K562 (cell line): ENCODE measurements at regions not wholly inside any gene's neighbourhood (a gene's known extent, or its start where the extent isn't known, plus 50 kb on each side); places are given as distances from the start of the nearest gene placed in this dataset.

Experiments
- ATAC-seq: fragments of 200-7000 bp; cut with Tn5 transposase; 3 replicates; pipeline ENCODE4 v1.9.1; 2020; ENCODE audit warnings: moderate library complexity
- BruUV-seq: library from RNA; stranded (reverse); fragments of 400-500 nt; replicated peaks from 2 replicates; lab custom pipeline; 2021; lab: Mats Ljungman, UMichigan
- CTCF ChIA-PET: fragments of 300-600 bp; formaldehyde crosslinking; extraction: SDS; loops from one replicate; lab custom pipeline; 2021; ENCODE audit warnings: low intra/inter-chr PET ratio; lab: Yijun Ruan, JAX
- POLR2A ChIA-PET: fragments of 300-600, 350-650 bp; sonication (Branson Sonifier 250); formaldehyde crosslinking; extraction: SDS; loops from one replicate; lab custom pipeline; 2021; ENCODE audit warnings: antibody characterized with exemption, inconsistent platforms; lab: Yijun Ruan, JAX
- DNase-seq, 4 experiments: peaks; one replicate each; pipeline versions ENCODE4 v3.0.0 to v3.0.0-alpha.2; 2011 to 2018; ENCODE audit warnings: low spot score in 3 of 4, mixed read lengths in 3 of 4; ENCODE audit errors: extremely low read depth in 1 of 4
- FAIRE-seq: peaks from 2 replicates; lab custom pipeline; 2011; peaks lifted over from hg19 to GRCh38; lab: Jason Lieb, UNC
- H2AFZ ChIP-seq: 2 replicates; pipeline ENCODE4 v1.6.0; 2011; ENCODE audit warnings: low read depth, low read length, control low read depth, inconsistent platforms
- H3K27ac ChIP-seq: fragments of 200-600 bp; 3 replicates; pipeline ENCODE4 v1.8.0; 2011; ENCODE audit warnings: low read depth, mild to moderate bottlenecking, control low read depth, inconsistent platforms, low read length, moderate library complexity, mixed read lengths; ENCODE audit errors: extremely low read depth
- H3K27me3 ChIP-seq, 2 experiments: fragments of 300-600 bp in 1 of 2; 2 replicates in 1 of 2; 3 replicates in 1 of 2; pipeline versions ENCODE4 v1.6.0 to v1.8.0; 2011; ENCODE audit warnings: inconsistent platforms in 2 of 2, low read length in 2 of 2, mild to moderate bottlenecking in 1 of 2, mixed read lengths in 1 of 2, moderate library complexity in 1 of 2; ENCODE audit not compliant: control insufficient read depth in 2 of 2, insufficient read depth in 2 of 2
- H3K36me3 ChIP-seq: fragments of 300-600 bp; 3 replicates; pipeline ENCODE4 v1.8.0; 2011; ENCODE audit warnings: mild to moderate bottlenecking, low read length, inconsistent platforms; ENCODE audit not compliant: control insufficient read depth, insufficient read depth
- H3K4me1 ChIP-seq, 2 experiments: fragments of 200-600 bp in 1 of 2; replicated peaks in 1 of 2; 2 replicates in 1 of 2; 3 replicates in 1 of 2; pipeline versions ENCODE4 v1.5.1 to v1.8.0; 2011; ENCODE audit warnings: inconsistent platforms in 2 of 2, low read length in 2 of 2, mild to moderate bottlenecking in 1 of 2, mixed read lengths in 1 of 2, moderate library complexity in 1 of 2; ENCODE audit not compliant: control insufficient read depth in 2 of 2, insufficient read depth in 2 of 2
- H3K4me2 ChIP-seq: 2 replicates; pipeline ENCODE4 v1.6.1; 2011; ENCODE audit warnings: low read length, control low read depth, inconsistent platforms, mixed read lengths; ENCODE audit not compliant: insufficient read depth
- H3K4me3 ChIP-seq: fragments of 200-600 bp; sonication (generic), shearing (Covaris generic); 2 replicates; pipeline ENCODE4 v1.5.1; 2016; ENCODE audit warnings: control low read depth, inconsistent platforms
- H3K79me2 ChIP-seq: fragments of 200-600 bp; 3 replicates; pipeline ENCODE4 v1.8.0; 2011; ENCODE audit warnings: low read length, inconsistent platforms; ENCODE audit not compliant: control insufficient read depth, insufficient read depth
- H3K9ac ChIP-seq, 2 experiments: 2 replicates each; pipeline versions ENCODE4 v1.6.0 to v1.6.1; 2011; ENCODE audit warnings: low read depth in 2 of 2, low read length in 2 of 2, control low read depth in 1 of 2, inconsistent platforms in 1 of 2, mild to moderate bottlenecking in 1 of 2, mixed read lengths in 1 of 2; ENCODE audit not compliant: insufficient read depth in 1 of 2
- H3K9me1 ChIP-seq: one replicate; pipeline ENCODE4 v1.6.0; 2011; ENCODE audit warnings: inconsistent platforms, mild to moderate bottlenecking, low read length, moderate library complexity; ENCODE audit not compliant: control insufficient read depth, insufficient read depth
- H3K9me3 ChIP-seq: replicated peaks from 2 replicates; pipeline ENCODE4 v1.5.1; 2011; ENCODE audit warnings: low read depth, low read length, inconsistent platforms; ENCODE audit not compliant: control insufficient read depth, insufficient read depth
- H4K20me1 ChIP-seq: replicated peaks from 2 replicates; pipeline ENCODE4 v1.6.1; 2011; ENCODE audit warnings: low read length, inconsistent platforms, mixed read lengths; ENCODE audit not compliant: control insufficient read depth, insufficient read depth
- BCL6 ChIP-seq: fragments of 250-450 bp; sonication (Bioruptor Pico); IDR thresholded peaks from 2 replicates; pipeline ENCODE4 v1.4.0; 2020
- BRD9 ChIP-seq: fragments of 450-650 bp; IDR thresholded peaks from 2 replicates; pipeline ENCODE4 v1.6.1; 2018; ENCODE audit warnings: low read depth; ENCODE audit not compliant: partially characterized antibody
- EGR1 ChIP-seq: fragments of 450-650 bp; conservative IDR thresholded peaks from 2 replicates; pipeline ENCODE4 v1.6.1; 2017; ENCODE audit warnings: mild to moderate bottlenecking
- FOSL1 ChIP-seq: fragments of 200-800 bp; sonication (Bioruptor generic); conservative IDR thresholded peaks from 2 replicates; pipeline ENCODE4 v1.6.1; 2016; ENCODE audit warnings: missing genetic modification characterization, missing compliant biosample characterization
- HNRNPL ChIP-seq: fragments of 200-400 bp; formaldehyde crosslinking; IDR thresholded peaks from 2 replicates; pipeline ENCODE4 v1.6.1; 2017; ENCODE audit warnings: low read depth, mild to moderate bottlenecking, low read length
- JUND ChIP-seq, 2 experiments: IDR thresholded peaks; 2 replicates in 1 of 2; 3 replicates in 1 of 2; pipeline ENCODE4 v1.6.1; 2011; ENCODE audit warnings: borderline replicate concordance in 2 of 2, low read depth in 2 of 2, low read length in 2 of 2, improper control_type of control experiment in 1 of 2, missing biosample characterization in 1 of 2, missing genetic modification characterization in 1 of 2, missing genetic modification reagents in 1 of 2
- MBD2 ChIP-seq: sonication (generic); IDR thresholded peaks from 2 replicates; pipeline ENCODE4 v1.6.1; 2016; ENCODE audit warnings: low read depth, borderline replicate concordance
- POLR2H ChIP-seq: IDR thresholded peaks from 2 replicates; pipeline ENCODE4 v1.6.1; 2016; ENCODE audit warnings: missing genetic modification characterization, low read depth, mild to moderate bottlenecking, control low read depth, missing compliant biosample characterization, moderate library complexity
- ZFP1 ChIP-seq: fragments of 450-650 bp; formaldehyde crosslinking; IDR thresholded peaks from 2 replicates; pipeline ENCODE4 v1.4.0; 2020; ENCODE audit warnings: mild to moderate bottlenecking, mixed read lengths
- WGBS: fragments of 100-300 bp; shearing (Covaris generic); methylation state at CpG from one replicate; pipeline ENCODE4 v1.1.6; 2016; ENCODE audit warnings: low coverage, mixed read lengths; ENCODE audit not compliant: insufficient coverage; ENCODE audit errors: missing lambda C conversion rate; 5-methylcytosine and 5-hydroxymethylcytosine counted together
- in situ Hi-C: fragments of 300-500 bp; cut with MboI; formaldehyde crosslinking; loops from 4 replicates; pipeline ENCODE4 v1.15.0; 2018; ENCODE audit warnings: inconsistent platforms, mixed read lengths
- intact Hi-C: fragments of 100-400 bp; cut with micrococcal nuclease; formaldehyde crosslinking; loops from 2 replicates; pipeline ENCODE4 v1.14.2; 2022
- TF ChIP-seq, protein P1 (sequence below), 3 experiments: IDR thresholded peaks in 2 of 3; conservative IDR thresholded peaks in 1 of 3; 2 replicates each; pipeline ENCODE4 v1.5.1; 2011 to 2012; ENCODE audit warnings: low read length in 3 of 3, mild to moderate bottlenecking in 3 of 3, control low read depth in 2 of 3, improper control_type of control experiment in 1 of 3, inconsistent platforms in 1 of 3, low read depth in 1 of 3, mixed read lengths in 1 of 3, moderate library complexity in 1 of 3; ENCODE audit not compliant: insufficient read depth in 2 of 3
- TF ChIP-seq, protein P2 (sequence below): fragments of 250-450 bp; sonication (Bioruptor Pico); IDR thresholded peaks from 2 replicates; pipeline ENCODE4 v1.8.0; 2021; ENCODE audit warnings: borderline replicate concordance, mild to moderate bottlenecking, moderate library complexity; ENCODE audit not compliant: poor library complexity, severe bottlenecking
- TF ChIP-seq, protein P3 (sequence below), 2 experiments: fragments of 450-650 bp in 1 of 2; sonication (generic) in 1 of 2; formaldehyde crosslinking in 1 of 2; IDR thresholded peaks in 1 of 2; conservative IDR thresholded peaks in 1 of 2; 2 replicates each; pipeline versions ENCODE4 v1.6.1 to v1.8.1; 2016 to 2023; ENCODE audit warnings: mild to moderate bottlenecking in 2 of 2, moderate library complexity in 2 of 2, inconsistent platforms in 1 of 2, missing genetic modification reagents in 1 of 2
- TF ChIP-seq, protein P4 (sequence below): sonication (generic); formaldehyde crosslinking; IDR thresholded peaks from 2 replicates; pipeline ENCODE4 v1.8.0; 2023; ENCODE audit warnings: mild to moderate bottlenecking, missing genetic modification reagents
- TF ChIP-seq, protein P5 (sequence below): IDR thresholded peaks from 2 replicates; pipeline ENCODE4 v1.6.1; 2011; ENCODE audit warnings: borderline replicate concordance, low read depth, mild to moderate bottlenecking, moderate library complexity, low read length; ENCODE audit not compliant: insufficient read depth, poor library complexity, severe bottlenecking

DNA sequence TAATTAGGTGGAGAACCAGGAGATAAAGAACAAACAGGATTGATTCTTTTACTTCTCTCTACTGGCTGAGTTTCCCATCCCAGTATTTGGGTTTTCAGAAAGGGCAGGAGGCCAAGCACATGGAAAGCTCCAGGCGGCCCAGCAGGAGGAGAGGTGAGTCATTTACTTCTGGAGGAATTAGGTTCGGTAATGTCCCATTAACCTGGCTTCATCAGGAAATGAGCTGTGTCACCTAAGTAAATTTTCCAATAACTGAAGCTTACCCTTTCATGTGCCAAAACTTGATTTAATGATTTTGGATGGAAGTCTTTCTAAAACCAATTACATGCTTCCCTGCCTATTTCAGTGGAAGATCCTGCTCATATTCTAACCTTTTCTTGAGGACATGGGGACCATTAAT lies 257.6 kb upstream of the USP24 start:
- in situ Hi-C loops (no loop called here), intact Hi-C loops (no loop called here)
- no peaks in the 10 kb centered on the region for H3K27me3 ChIP-seq
- H3K79me2 ChIP-seq: no peaks in the 10 kb centered on the region
- no peak for TF ChIP-seq MBD2
- TF ChIP-seq, protein P1, sequence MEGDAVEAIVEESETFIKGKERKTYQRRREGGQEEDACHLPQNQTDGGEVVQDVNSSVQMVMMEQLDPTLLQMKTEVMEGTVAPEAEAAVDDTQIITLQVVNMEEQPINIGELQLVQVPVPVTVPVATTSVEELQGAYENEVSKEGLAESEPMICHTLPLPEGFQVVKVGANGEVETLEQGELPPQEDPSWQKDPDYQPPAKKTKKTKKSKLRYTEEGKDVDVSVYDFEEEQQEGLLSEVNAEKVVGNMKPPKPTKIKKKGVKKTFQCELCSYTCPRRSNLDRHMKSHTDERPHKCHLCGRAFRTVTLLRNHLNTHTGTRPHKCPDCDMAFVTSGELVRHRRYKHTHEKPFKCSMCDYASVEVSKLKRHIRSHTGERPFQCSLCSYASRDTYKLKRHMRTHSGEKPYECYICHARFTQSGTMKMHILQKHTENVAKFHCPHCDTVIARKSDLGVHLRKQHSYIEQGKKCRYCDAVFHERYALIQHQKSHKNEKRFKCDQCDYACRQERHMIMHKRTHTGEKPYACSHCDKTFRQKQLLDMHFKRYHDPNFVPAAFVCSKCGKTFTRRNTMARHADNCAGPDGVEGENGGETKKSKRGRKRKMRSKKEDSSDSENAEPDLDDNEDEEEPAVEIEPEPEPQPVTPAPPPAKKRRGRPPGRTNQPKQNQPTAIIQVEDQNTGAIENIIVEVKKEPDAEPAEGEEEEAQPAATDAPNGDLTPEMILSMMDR (IDR thresholded peaks at IDR 0.05 in 2 of 3, conservative IDR thresholded peaks at IDR 0.05 in 1 of 3; ENCODE audit: insufficient read depth in 2 of 3, low read depth in 1 of 3, low read length in 3 of 3): no peak
- TF ChIP-seq ZFP1 (CRISPR knock-in tag): no peak
- TF ChIP-seq, protein P2, sequence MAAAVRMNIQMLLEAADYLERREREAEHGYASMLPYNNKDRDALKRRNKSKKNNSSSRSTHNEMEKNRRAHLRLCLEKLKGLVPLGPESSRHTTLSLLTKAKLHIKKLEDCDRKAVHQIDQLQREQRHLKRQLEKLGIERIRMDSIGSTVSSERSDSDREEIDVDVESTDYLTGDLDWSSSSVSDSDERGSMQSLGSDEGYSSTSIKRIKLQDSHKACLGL: no peak
- TF ChIP-seq, protein P3, sequence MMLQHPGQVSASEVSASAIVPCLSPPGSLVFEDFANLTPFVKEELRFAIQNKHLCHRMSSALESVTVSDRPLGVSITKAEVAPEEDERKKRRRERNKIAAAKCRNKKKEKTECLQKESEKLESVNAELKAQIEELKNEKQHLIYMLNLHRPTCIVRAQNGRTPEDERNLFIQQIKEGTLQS (IDR thresholded peaks at IDR 0.05): peak; percentile 18; the same call in 1 of the 2 replicates
- TF ChIP-seq, protein P3 (CRISPR knock-in tag; conservative IDR thresholded peaks at IDR 0.05): no peak
- no peak for TF ChIP-seq POLR2H
- no peak for TF ChIP-seq BCL6 (CRISPR knock-in tag)
- TF ChIP-seq, protein P4, sequence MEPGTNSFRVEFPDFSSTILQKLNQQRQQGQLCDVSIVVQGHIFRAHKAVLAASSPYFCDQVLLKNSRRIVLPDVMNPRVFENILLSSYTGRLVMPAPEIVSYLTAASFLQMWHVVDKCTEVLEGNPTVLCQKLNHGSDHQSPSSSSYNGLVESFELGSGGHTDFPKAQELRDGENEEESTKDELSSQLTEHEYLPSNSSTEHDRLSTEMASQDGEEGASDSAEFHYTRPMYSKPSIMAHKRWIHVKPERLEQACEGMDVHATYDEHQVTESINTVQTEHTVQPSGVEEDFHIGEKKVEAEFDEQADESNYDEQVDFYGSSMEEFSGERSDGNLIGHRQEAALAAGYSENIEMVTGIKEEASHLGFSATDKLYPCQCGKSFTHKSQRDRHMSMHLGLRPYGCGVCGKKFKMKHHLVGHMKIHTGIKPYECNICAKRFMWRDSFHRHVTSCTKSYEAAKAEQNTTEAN (CRISPR knock-in tag): no peak
- no peak for TF ChIP-seq BRD9
- no peak for TF ChIP-seq EGR1
- TF ChIP-seq, protein P5, sequence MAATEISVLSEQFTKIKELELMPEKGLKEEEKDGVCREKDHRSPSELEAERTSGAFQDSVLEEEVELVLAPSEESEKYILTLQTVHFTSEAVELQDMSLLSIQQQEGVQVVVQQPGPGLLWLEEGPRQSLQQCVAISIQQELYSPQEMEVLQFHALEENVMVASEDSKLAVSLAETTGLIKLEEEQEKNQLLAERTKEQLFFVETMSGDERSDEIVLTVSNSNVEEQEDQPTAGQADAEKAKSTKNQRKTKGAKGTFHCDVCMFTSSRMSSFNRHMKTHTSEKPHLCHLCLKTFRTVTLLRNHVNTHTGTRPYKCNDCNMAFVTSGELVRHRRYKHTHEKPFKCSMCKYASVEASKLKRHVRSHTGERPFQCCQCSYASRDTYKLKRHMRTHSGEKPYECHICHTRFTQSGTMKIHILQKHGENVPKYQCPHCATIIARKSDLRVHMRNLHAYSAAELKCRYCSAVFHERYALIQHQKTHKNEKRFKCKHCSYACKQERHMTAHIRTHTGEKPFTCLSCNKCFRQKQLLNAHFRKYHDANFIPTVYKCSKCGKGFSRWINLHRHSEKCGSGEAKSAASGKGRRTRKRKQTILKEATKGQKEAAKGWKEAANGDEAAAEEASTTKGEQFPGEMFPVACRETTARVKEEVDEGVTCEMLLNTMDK: no peak
- TF ChIP-seq JUND (IDR thresholded peaks at IDR 0.05; ENCODE audit: borderline replicate concordance, low read depth, low read length): peak; percentile 44; the same call in 1 of the 2 replicates
- TF ChIP-seq JUND (tag; IDR thresholded peaks at IDR 0.05; ENCODE audit: borderline replicate concordance, low read depth, low read length): peak; percentile 27; the same call in 1 of the 3 replicates
- no peak for TF ChIP-seq HNRNPL
- TF ChIP-seq FOSL1: peak; percentile 54
- no peak for FAIRE-seq
- H3K4me1 ChIP-seq: peaks cover 10 to 30% of the 10 kb centered on the region in 2 experiments; a peak in 4 of 5 replicates
- DNase-seq: peak in 1 of 4 experiments; percentile 21
- no peaks in the 10 kb centered on the region for H4K20me1 ChIP-seq
- no peaks in the 10 kb centered on the region for H3K36me3 ChIP-seq
- no peak overlapping the region for H3K4me3 ChIP-seq
- no peak overlapping the region for H3K9ac ChIP-seq
- no peak overlapping the region for H3K4me2 ChIP-seq
- no peaks in the 10 kb centered on the region for H3K9me1 ChIP-seq
- ChIA-PET CTCF (no interaction called here), POLR2A (interaction anchor here (1.0 to 1.6 kb wide), 2 partner anchors 8 to 19 kb away, joined by 3 to 8 read pairs; no protein-coding TSS in a partner anchor)
- H3K9me3 ChIP-seq: no peaks in the 10 kb centered on the region
- H3K27ac ChIP-seq: no peak overlapping the region; the same call in 2 of the 3 replicates
- no TSS peak for BruUV-seq
- ATAC-seq: no peak
- H2AFZ ChIP-seq: peak overlapping the region; percentile 66
- 4% methylated on average over 2 of the region's 2 CpGs for WGBS
